ENCODE measurements at regions not wholly inside any gene's neighbourhood (a gene's known extent, or its start where the extent isn't known, plus 50 kb on each side); places are given as distances from the start of the nearest gene placed in this dataset.

- Histone ChIP-seq H3K4me3 (ENCODE audit: low read length) (no peak overlapping the region), H3K9ac (ENCODE audit: extremely low read depth, low read length, poor library complexity, severe bottlenecking) (no peak overlapping the region), H3K27ac (ENCODE audit: low read depth, low read length) (no peak overlapping the region), H3K9me3 (ENCODE audit: control insufficient read depth, low read length) (no peaks in the 10 kb centered on the region), H3K27me3 (ENCODE audit: control insufficient read depth, insufficient read depth, low read length, poor library complexity, severe bottlenecking) (no peaks in the 10 kb centered on the region), H3K4me1 (ENCODE audit: control insufficient read depth, insufficient read depth, low read length) (no peaks in the 10 kb centered on the region), H3K36me3 (ENCODE audit: control insufficient read depth, insufficient read depth, low read length) (no peaks in the 10 kb centered on the region)
- TF ChIP-seq CTCF (conservative IDR thresholded peaks at IDR 0.05) = no peak
- WGBS, 2 experiments (ENCODE audit: insufficient coverage in 1 of 2, insufficient read length in 1 of 2) = 78 to 90% methylated on average over 3 of the region's 3 CpGs
- H3K4me3 Mint-ChIP-seq = no peak overlapping the region
- no peak overlapping the region for H3K27ac Mint-ChIP-seq
- no peaks in the 10 kb centered on the region for H3K9me3 Mint-ChIP-seq
- H3K4me1 Mint-ChIP-seq = no peaks in the 10 kb centered on the region
- no peak for DNase-seq
- peaks cover 2% of the 10 kb centered on the region for H3K27me3 Mint-ChIP-seq (ENCODE audit: insufficient read depth)
- no peaks in the 10 kb centered on the region for H3K36me3 Mint-ChIP-seq (ENCODE audit: low read depth)
Measured at GRCh38 chr1:214840356-214840755, 237.4 kb downstream of the CENPF start.

GRCh38 chr1:214842856-214843255, 239.7 kb upstream of the KCNK2 start:
- WGBS, 2 experiments (ENCODE audit: insufficient coverage in 1 of 2, insufficient read length in 1 of 2) = 85 to 89% methylated on average over 2 of the region's 2 CpGs
- H3K4me3 Mint-ChIP-seq = no peak overlapping the region
- no peak overlapping the region for H3K27ac Mint-ChIP-seq
- no peak for DNase-seq
- Histone ChIP-seq H3K27ac (ENCODE audit: low read depth, low read length) (no peak overlapping the region), H3K36me3 (ENCODE audit: control insufficient read depth, insufficient read depth, low read length) (no peaks in the 10 kb centered on the region), H3K9ac (ENCODE audit: extremely low read depth, low read length, poor library complexity, severe bottlenecking) (no peak overlapping the region), H3K4me3 (ENCODE audit: low read length) (no peak overlapping the region), H3K9me3 (ENCODE audit: control insufficient read depth, low read length) (no peaks in the 10 kb centered on the region), H3K27me3 (ENCODE audit: control insufficient read depth, insufficient read depth, low read length, poor library complexity, severe bottlenecking) (no peaks in the 10 kb centered on the region), H3K4me1 (ENCODE audit: control insufficient read depth, insufficient read depth, low read length) (no peaks in the 10 kb centered on the region)
- no peak for TF ChIP-seq CTCF (conservative IDR thresholded peaks at IDR 0.05)
- H3K9me3 Mint-ChIP-seq = no peaks in the 10 kb centered on the region
- no peaks in the 10 kb centered on the region for H3K36me3 Mint-ChIP-seq (ENCODE audit: low read depth)
- H3K27me3 Mint-ChIP-seq (ENCODE audit: insufficient read depth) = peaks cover 2% of the 10 kb centered on the region
- no peaks in the 10 kb centered on the region for H3K4me1 Mint-ChIP-seq

- Histone ChIP-seq H3K4me1 (ENCODE audit: control insufficient read depth, insufficient read depth, low read length) (no peaks in the 10 kb centered on the region), H3K27me3 (ENCODE audit: control insufficient read depth, insufficient read depth, low read length, poor library complexity, severe bottlenecking) (no peaks in the 10 kb centered on the region), H3K9ac (ENCODE audit: extremely low read depth, low read length, poor library complexity, severe bottlenecking) (no peak overlapping the region), H3K9me3 (ENCODE audit: control insufficient read depth, low read length) (no peaks in the 10 kb centered on the region), H3K4me3 (ENCODE audit: low read length) (no peak overlapping the region), H3K36me3 (ENCODE audit: control insufficient read depth, insufficient read depth, low read length) (no peaks in the 10 kb centered on the region), H3K27ac (ENCODE audit: low read depth, low read length) (no peak overlapping the region)
- Mint-ChIP-seq H3K9me3 (no peaks in the 10 kb centered on the region), H3K27ac (no peak overlapping the region), H3K36me3 (ENCODE audit: low read depth) (no peaks in the 10 kb centered on the region), H3K27me3 (ENCODE audit: insufficient read depth) (peaks cover 2% of the 10 kb centered on the region), H3K4me1 (no peaks in the 10 kb centered on the region), H3K4me3 (no peak overlapping the region)
- DNase-seq = no peak
- TF ChIP-seq CTCF (conservative IDR thresholded peaks at IDR 0.05) = no peak
Measured at GRCh38 chr1:214843281-214843680, 239.3 kb upstream of the KCNK2 start.
